ENCODE measurements at regions not wholly inside any gene's neighbourhood (a gene's known extent, or its start where the extent isn't known, plus 50 kb on each side); places are given as distances from the start of the nearest gene placed in this dataset.

- no peak for TF ChIP-seq CTCF (IDR thresholded peaks at IDR 0.05)
- TF ChIP-seq POLR2A (IDR thresholded peaks at IDR 0.05): no peak
Measured at GRCh38 chr2:12487253-12488004, 229.3 kb upstream of the TRIB2 start.
